HG03571 (cell line): ENCODE measurements at regions not wholly inside any gene's neighbourhood (a gene's known extent, or its start where the extent isn't known, plus 50 kb on each side); places are given as distances from the start of the nearest gene placed in this dataset.
"Not testable (repeated sequence)": the region's sequence is repeated elsewhere in the genome, so short reads cannot be mapped to it uniquely, and the experiment has no call there.

Source experiments
- ATAC-seq: cut with Tn5 transposase; IDR thresholded peaks from one replicate; pipeline ENCODE4 v1.9.1; 2021; ENCODE audit not compliant: unreplicated experiment

GRCh38 chr16:58821886-58822285, 87.8 kb upstream of the GOT2 start:
- ATAC-seq = no peak

DNA sequence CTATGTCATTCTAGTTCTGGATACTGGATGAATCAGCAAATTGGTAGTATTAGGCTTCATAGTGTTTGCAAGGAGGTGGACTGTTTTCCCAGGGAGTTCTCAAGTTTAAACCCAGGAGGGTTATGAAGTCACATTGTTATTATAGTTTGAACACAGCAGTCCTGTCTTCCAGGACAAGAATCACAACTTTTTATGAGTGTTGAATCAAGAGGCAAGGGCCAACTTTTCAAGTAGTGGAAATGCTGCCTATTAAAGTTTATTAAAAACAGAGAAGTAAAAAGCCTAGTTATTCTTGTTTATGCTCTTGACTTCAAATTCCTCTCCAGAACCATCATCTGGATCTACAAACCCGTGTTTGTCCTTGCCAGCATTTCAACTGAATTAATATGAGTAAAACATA, 86.3 kb upstream of the GOT2 start:
- ATAC-seq = no peak

- no peak for ATAC-seq
These were observed 81.2 kb upstream of the GOT2 start for GRCh38 chr16:58815181-58815888.

GRCh38 chr16:58814348-58814801, 80.3 kb upstream of the GOT2 start:
- ATAC-seq = no peak

DNA sequence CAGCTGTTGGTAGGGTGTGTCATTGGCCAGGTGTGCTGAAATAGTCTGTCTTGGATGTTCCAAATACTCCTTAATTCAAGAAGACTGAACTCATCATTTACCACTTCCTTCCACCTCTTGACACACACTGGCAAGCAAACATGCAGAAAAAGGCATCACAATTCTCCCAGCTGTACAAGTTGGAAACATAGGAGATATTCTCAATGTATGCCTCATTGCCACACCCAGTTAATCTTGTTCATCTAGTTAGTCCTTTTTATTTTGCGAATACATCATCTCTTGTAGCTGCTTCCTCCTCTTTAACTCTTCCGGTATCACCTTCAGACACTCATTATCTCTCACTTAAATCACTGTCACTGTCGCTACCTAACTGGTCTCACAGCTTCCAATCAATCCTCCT, 75.1 kb upstream of the GOT2 start:
- ATAC-seq = no peak

GRCh38 chr16:58807276-58807675, 73.2 kb upstream of the GOT2 start:
- ATAC-seq = no peak

DNA sequence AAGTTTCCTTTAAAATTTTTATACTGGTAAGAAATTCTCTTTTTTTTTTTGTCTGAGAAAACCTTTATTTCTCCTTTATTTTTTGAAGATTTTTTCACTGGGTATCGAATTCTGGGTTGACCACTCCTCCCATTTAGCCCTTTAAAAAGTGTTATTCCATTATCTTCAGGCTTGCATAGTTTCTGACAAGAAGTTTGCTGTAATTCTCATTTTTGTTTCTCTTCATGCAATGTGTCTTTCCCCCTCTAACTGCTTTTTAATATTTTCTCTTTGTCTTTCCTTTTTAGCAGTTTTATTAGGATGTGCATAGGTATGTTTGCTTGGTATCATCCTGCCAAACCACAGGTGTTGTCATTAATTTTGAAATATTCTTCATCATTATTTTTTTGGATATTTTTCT, 67.7 kb upstream of the GOT2 start:
- ATAC-seq = no peak

DNA sequence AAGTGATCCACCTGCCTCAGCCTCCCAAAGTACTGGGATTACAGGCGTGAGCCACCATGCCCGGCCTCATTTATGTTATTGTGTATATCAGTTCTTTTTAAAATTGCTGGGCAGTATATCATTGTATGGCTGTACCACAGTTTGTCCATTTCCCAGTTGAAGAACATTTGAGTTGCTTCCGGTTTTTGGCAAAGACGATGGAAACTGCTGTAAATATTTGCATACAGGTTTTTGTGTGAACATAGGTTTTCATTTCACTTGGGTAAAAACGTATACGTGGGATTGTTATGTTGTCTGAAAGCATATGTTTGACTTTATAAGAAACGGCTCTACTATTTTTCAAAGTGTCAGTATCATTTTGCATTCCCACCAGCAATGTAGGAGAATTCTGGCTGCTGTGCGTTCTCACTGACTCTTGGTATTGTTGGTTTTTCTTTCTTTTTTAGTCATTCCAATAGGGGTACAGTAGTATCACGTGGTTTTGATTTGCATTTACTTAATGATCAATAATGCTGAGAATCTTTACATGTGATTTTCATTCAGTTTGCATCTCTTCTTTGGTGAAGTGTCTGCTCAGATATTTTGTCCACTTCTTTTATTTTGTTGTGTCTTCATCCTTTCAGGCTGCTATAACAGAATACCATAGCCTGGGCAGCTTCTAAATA, 63.2 kb upstream of the GOT2 start:
- no peak for ATAC-seq

DNA sequence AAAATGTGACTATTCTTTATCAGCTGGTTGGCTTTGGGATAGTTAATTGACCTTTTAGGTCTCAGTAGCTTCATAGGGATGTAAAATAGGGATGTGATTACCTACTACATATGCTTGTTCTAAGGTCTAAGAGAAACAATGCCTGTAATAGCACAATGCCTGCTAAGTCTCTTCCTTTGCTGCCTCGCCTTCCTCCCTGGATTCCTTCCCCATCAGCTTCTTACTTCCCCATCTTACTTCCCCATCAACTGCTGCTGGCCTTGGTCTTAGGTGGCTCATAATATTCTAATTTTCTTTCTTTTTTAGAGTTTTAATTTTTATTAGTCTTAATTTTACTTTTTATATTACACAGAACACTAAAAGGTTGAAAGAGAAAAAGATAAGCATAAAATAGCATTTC, 59.2 kb upstream of the GOT2 start:
- no peak for ATAC-seq

GRCh38 chr16:58792188-58792587, 58.1 kb upstream of the GOT2 start:
- no peak for ATAC-seq

DNA sequence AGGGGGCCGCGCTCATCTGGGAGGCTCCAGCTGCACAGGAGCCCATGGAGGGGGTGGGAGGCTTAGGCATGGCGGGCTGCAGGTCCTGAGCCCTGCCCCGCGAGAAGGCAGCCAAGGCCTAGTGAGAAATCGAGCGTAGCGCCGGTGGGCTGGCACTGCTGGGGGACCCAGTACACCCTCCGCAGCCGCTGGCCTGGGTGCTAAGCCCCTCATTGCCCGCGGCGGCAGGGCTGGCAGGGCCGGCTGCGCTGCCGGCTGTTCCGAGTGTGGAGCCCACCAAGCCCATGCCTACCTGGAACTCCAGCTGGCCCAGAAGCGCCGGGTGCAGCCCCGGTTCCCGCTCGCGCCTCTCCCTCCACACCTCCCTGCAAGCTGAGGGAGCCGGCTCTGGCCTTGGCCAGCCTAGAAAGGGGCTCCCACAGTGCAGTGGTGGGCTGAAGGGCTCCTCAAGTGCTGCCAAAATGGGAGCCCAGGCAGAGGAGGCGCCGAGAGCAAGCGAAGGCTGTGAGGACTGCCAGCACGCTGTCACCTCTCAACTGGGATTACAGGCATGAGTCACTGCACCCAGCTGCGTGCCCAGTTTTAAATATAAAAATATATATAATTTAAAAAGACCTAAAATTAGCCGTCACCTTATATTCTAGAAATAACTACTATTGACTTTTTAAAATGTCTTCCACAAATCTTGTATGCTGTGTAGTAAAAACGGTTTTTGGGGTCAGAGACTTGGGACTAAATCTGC, 56.9 kb upstream of the GOT2 start:
- ATAC-seq = not testable (repeated sequence)

GRCh38 chr16:58789351-58789750, 55.2 kb upstream of the GOT2 start:
- ATAC-seq = no peak
